HCT116 (cell line): ENCODE measurements at regions not wholly inside any gene's neighbourhood (a gene's known extent, or its start where the extent isn't known, plus 50 kb on each side); places are given as distances from the start of the nearest gene placed in this dataset.

Experiments
- ATAC-seq: fragments of 200-7000 bp; cut with Tn5 transposase; 2 replicates; pipeline ENCODE4 v1.9.1; 2020; ENCODE audit warnings: mild to moderate bottlenecking, moderate library complexity
- BruUV-seq: library from RNA; stranded (reverse); fragments of 400-500 nt; replicated peaks from 2 replicates; lab custom pipeline; 2021; lab: Mats Ljungman, UMichigan
- CTCF ChIA-PET: fragments of 300-600 bp; sonication (Branson Sonifier 250); formaldehyde crosslinking; loops from one replicate; lab custom pipeline; 2021; ENCODE audit warnings: antibody characterized with exemption; lab: Charles Lee
- POLR2A ChIA-PET: fragments of 300-600, 350-600 bp; sonication (Branson Sonifier 250); formaldehyde crosslinking; loops from one replicate; lab custom pipeline; 2021; ENCODE audit warnings: antibody characterized with exemption; lab: Charles Lee
- RAD21 ChIA-PET, 2 experiments: fragments of 300-600 bp; sonication (Branson Sonifier 250); formaldehyde crosslinking; loops; one replicate each; lab custom pipeline; 2023; ENCODE audit warnings: low total read pairs in 2 of 2; ENCODE audit not compliant: uncharacterized antibody in 2 of 2, unreplicated experiment in 2 of 2, low non-redundant PET in 1 of 2; lab: Charles Lee
- DNase-seq: peaks from one replicate; pipeline ENCODE4 v3.0.0-alpha.2; 2010; ENCODE audit warnings: low read depth, low spot score
- H2AFZ ChIP-seq: fragments of 200-600 bp; shearing (Covaris generic), sonication (generic); 2 replicates; pipeline ENCODE4 v1.6.1; 2017; ENCODE audit warnings: low read depth, mixed run types, mixed read lengths, antibody characterized with exemption, low read length; ENCODE audit not compliant: poor library complexity, severe bottlenecking
- H3K27ac ChIP-seq: 2 replicates; pipeline ENCODE4 v1.5.1; 2012; ENCODE audit warnings: low read depth, low read length
- H3K27me3 ChIP-seq: fragments of 200-600 bp; sonication (generic); 2 replicates; pipeline ENCODE4 v1.6.1; 2016; ENCODE audit warnings: mixed run types, low read length, mixed read lengths; ENCODE audit not compliant: insufficient read depth
- H3K36me3 ChIP-seq, 2 experiments: fragments of 200-500 bp in 1 of 2; fragments of 200-600 bp in 1 of 2; sonication (Bioruptor generic) in 1 of 2; sonication (generic) in 1 of 2; 2 replicates each; pipeline versions ENCODE4 v1.5.1 to v1.6.1; 2014 to 2016; ENCODE audit warnings: low read length in 2 of 2, inconsistent platforms in 1 of 2, mixed read lengths in 1 of 2, mixed run types in 1 of 2; ENCODE audit not compliant: insufficient read depth in 2 of 2, control insufficient read depth in 1 of 2
- H3K4me1 ChIP-seq, 2 experiments: fragments of 200-600 bp in 1 of 2; sonication (generic) in 1 of 2; 2 replicates each; pipeline versions ENCODE4 v1.5.1 to v1.6.1; 2012 to 2017; ENCODE audit warnings: low read length in 2 of 2, inconsistent platforms in 1 of 2, mild to moderate bottlenecking in 1 of 2, mixed read lengths in 1 of 2, mixed run types in 1 of 2, moderate library complexity in 1 of 2; ENCODE audit not compliant: insufficient read depth in 2 of 2, control insufficient read depth in 1 of 2
- H3K4me2 ChIP-seq: fragments of 200-600 bp; sonication (generic); 2 replicates; pipeline ENCODE4 v1.6.1; 2017; ENCODE audit warnings: mixed run types, low read length, mixed read lengths
- H3K4me3 ChIP-seq, 2 experiments: fragments of 200-600 bp in 1 of 2; sonication (generic) in 1 of 2; replicated peaks in 1 of 2; 2 replicates each; pipeline ENCODE4 v1.5.1; 2011 to 2016; ENCODE audit warnings: low read length in 2 of 2, control low read depth in 1 of 2, low read depth in 1 of 2, mild to moderate bottlenecking in 1 of 2, mixed read lengths in 1 of 2, mixed run types in 1 of 2
- H3K79me2 ChIP-seq: fragments of 200-600 bp; sonication (generic); 2 replicates; pipeline ENCODE4 v1.6.1; 2017; ENCODE audit warnings: mild to moderate bottlenecking, mixed run types, low read length, moderate library complexity, mixed read lengths; ENCODE audit not compliant: insufficient read depth
- H3K9ac ChIP-seq: fragments of 200-600 bp; sonication (generic); 2 replicates; pipeline ENCODE4 v1.6.1; 2016; ENCODE audit warnings: low read length, mixed read lengths
- H3K9me2 ChIP-seq: fragments of 200-600 bp; sonication (generic), shearing (Covaris generic); 2 replicates; pipeline ENCODE4 v1.6.1; 2017; ENCODE audit warnings: mixed run types, mild to moderate bottlenecking, moderate library complexity; ENCODE audit not compliant: insufficient read depth
- H3K9me3 ChIP-seq, 2 experiments: fragments of 200-500 bp in 1 of 2; fragments of 200-600 bp in 1 of 2; sonication (Bioruptor generic) in 1 of 2; sonication (generic) in 1 of 2; 2 replicates each; pipeline ENCODE4 v1.6.1; 2014 to 2017; ENCODE audit warnings: low read length in 2 of 2, mixed read lengths in 2 of 2, inconsistent platforms in 1 of 2, low read depth in 1 of 2, mild to moderate bottlenecking in 1 of 2, mixed run types in 1 of 2, moderate library complexity in 1 of 2; ENCODE audit not compliant: control insufficient read depth in 1 of 2, insufficient read depth in 1 of 2
- H4K20me1 ChIP-seq: fragments of 200-600 bp; sonication (generic), shearing (Covaris generic); 2 replicates; pipeline ENCODE4 v1.6.1; 2017; ENCODE audit warnings: mixed run types, mild to moderate bottlenecking, moderate library complexity; ENCODE audit not compliant: insufficient read depth
- CEBPB ChIP-seq: IDR thresholded peaks from 2 replicates; pipeline ENCODE4 v1.6.1; 2012; ENCODE audit warnings: low read depth
- CTCF ChIP-seq, 3 experiments: fragments of 200-600 bp in 1 of 3; sonication (generic) in 1 of 3; IDR thresholded peaks in 2 of 3; conservative IDR thresholded peaks in 1 of 3; 2 replicates each; pipeline ENCODE4 v1.5.1; 2012 to 2017; ENCODE audit warnings: low read depth in 2 of 3, low read length in 2 of 3, antibody characterized with exemption in 1 of 3, borderline replicate concordance in 1 of 3, control low read depth in 1 of 3, mild to moderate bottlenecking in 1 of 3, mixed read lengths in 1 of 3, mixed run types in 1 of 3, moderate library complexity in 1 of 3; ENCODE audit not compliant: insufficient read depth in 1 of 3
- EZH2 ChIP-seq: fragments of 200-600 bp; sonication (generic); IDR thresholded peaks from 2 replicates; pipeline ENCODE4 v1.6.1; 2017; ENCODE audit warnings: antibody characterized with exemption, mixed run types
- EZH2phosphoT487 ChIP-seq: fragments of 200-600 bp; IDR thresholded peaks from 2 replicates; pipeline ENCODE4 v1.6.1; 2018; ENCODE audit warnings: antibody characterized with exemption, borderline replicate concordance
- MAX ChIP-seq: IDR thresholded peaks from 2 replicates; pipeline ENCODE4 v1.6.1; 2012
- POLR2AphosphoS5 ChIP-seq: IDR thresholded peaks from 2 replicates; pipeline ENCODE4 v1.6.1; 2011; ENCODE audit warnings: mild to moderate bottlenecking, low read depth, low read length, moderate library complexity
- RAD21 ChIP-seq: IDR thresholded peaks from 2 replicates; pipeline ENCODE4 v1.6.1; 2012; ENCODE audit warnings: low read depth, mild to moderate bottlenecking
- REST ChIP-seq: IDR thresholded peaks from 2 replicates; pipeline ENCODE4 v1.6.1; 2012; ENCODE audit warnings: low read depth
- SIN3A ChIP-seq: IDR thresholded peaks from 2 replicates; pipeline ENCODE4 v1.6.1; 2012; ENCODE audit warnings: low read depth
- SP1 ChIP-seq: IDR thresholded peaks from 2 replicates; pipeline ENCODE4 v1.6.1; 2012; ENCODE audit warnings: low read depth
- SRF ChIP-seq: IDR thresholded peaks from 2 replicates; pipeline ENCODE4 v1.6.1; 2012; ENCODE audit warnings: low read depth
- TCF7L2 ChIP-seq: IDR thresholded peaks from 2 replicates; pipeline ENCODE4 v1.7.0; 2011; ENCODE audit warnings: borderline replicate concordance, inconsistent platforms; ENCODE audit not compliant: insufficient read depth, insufficient read length; ENCODE audit errors: extremely low read depth
- intact Hi-C: fragments of 100-400 bp; cut with micrococcal nuclease; formaldehyde crosslinking; loops from 2 replicates; pipeline ENCODE4 v1.10.0; 2022
- TF ChIP-seq, protein P1 (sequence below): IDR thresholded peaks from 2 replicates; pipeline ENCODE4 v1.6.1; 2011; ENCODE audit warnings: mild to moderate bottlenecking, low read length, moderate library complexity; ENCODE audit not compliant: insufficient replicate concordance; ENCODE audit errors: extremely low read depth
- TF ChIP-seq, protein P2 (sequence below): IDR thresholded peaks from 2 replicates; pipeline ENCODE4 v1.6.1; 2012

GRCh38 chr20:17014217-17014616 is 212.6 kb upstream of the PCSK2 start:
- RAD21 ChIA-PET: no interaction called here
- H3K27ac ChIP-seq: no peak overlapping the region
- H3K36me3 ChIP-seq: no peaks in the 10 kb centered on the region
- CTCF ChIA-PET: no interaction called here
- ATAC-seq: no peak
- H2AFZ ChIP-seq: no peak overlapping the region
- no TSS peak for BruUV-seq
- H3K9me2 ChIP-seq: no peaks in the 10 kb centered on the region
- H3K9me3 ChIP-seq: no peaks in the 10 kb centered on the region
- H3K9ac ChIP-seq: no peak overlapping the region
- H3K79me2 ChIP-seq: no peaks in the 10 kb centered on the region
- H3K4me1 ChIP-seq: no peaks in the 10 kb centered on the region
- no peaks in the 10 kb centered on the region for H3K27me3 ChIP-seq
- no peaks in the 10 kb centered on the region for H4K20me1 ChIP-seq
- TF ChIP-seq SRF (no peak), POLR2AphosphoS5 (no peak), SIN3A (no peak), CEBPB (no peak), MAX (no peak), EZH2phosphoT487 (no peak), TCF7L2 (no peak), RAD21 (no peak), EZH2 (no peak), SP1 (no peak), CTCF (IDR thresholded peaks at IDR 0.05 in 2 of 3, conservative IDR thresholded peaks at IDR 0.05 in 1 of 3; ENCODE audit: borderline replicate concordance in 1 of 3, insufficient read depth in 1 of 3, low read depth in 2 of 3, low read length in 2 of 3) (no peak), REST (no peak)
- TF ChIP-seq, protein P1, sequence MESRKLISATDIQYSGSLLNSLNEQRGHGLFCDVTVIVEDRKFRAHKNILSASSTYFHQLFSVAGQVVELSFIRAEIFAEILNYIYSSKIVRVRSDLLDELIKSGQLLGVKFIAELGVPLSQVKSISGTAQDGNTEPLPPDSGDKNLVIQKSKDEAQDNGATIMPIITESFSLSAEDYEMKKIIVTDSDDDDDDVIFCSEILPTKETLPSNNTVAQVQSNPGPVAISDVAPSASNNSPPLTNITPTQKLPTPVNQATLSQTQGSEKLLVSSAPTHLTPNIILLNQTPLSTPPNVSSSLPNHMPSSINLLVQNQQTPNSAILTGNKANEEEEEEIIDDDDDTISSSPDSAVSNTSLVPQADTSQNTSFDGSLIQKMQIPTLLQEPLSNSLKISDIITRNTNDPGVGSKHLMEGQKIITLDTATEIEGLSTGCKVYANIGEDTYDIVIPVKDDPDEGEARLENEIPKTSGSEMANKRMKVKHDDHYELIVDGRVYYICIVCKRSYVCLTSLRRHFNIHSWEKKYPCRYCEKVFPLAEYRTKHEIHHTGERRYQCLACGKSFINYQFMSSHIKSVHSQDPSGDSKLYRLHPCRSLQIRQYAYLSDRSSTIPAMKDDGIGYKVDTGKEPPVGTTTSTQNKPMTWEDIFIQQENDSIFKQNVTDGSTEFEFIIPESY: no peak
- TF ChIP-seq, protein P2, sequence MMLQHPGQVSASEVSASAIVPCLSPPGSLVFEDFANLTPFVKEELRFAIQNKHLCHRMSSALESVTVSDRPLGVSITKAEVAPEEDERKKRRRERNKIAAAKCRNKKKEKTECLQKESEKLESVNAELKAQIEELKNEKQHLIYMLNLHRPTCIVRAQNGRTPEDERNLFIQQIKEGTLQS: no peak
- H3K4me2 ChIP-seq: no peak overlapping the region
- DNase-seq: no peak
- intact Hi-C loops: no loop called here
- POLR2A ChIA-PET: no interaction called here
- no peak overlapping the region for H3K4me3 ChIP-seq
